Neural progenitor cell (in vitro differentiated cells): ENCODE measurements at regions not wholly inside any gene's neighbourhood (a gene's known extent, or its start where the extent isn't known, plus 50 kb on each side); places are given as distances from the start of the nearest gene placed in this dataset.

Experiments
- DNase-seq: peaks from one replicate; pipeline ENCODE4 v3.0.0-alpha.2; 2016; ENCODE audit warnings: low spot score
- H2AFZ ChIP-seq: fragments of 200-600 bp; sonication (generic); replicated peaks from 2 replicates; pipeline ENCODE4 v1.6.1; 2016; ENCODE audit warnings: antibody characterized with exemption
- H3F3A ChIP-seq: fragments of 200-600 bp; sonication (generic); 2 replicates; pipeline ENCODE4 v1.6.1; 2016; ENCODE audit warnings: antibody characterized with exemption, low read depth
- H3K27ac ChIP-seq: fragments of 200-600 bp; sonication (generic); 2 replicates; pipeline ENCODE4 v1.5.1; 2016; ENCODE audit warnings: mild to moderate bottlenecking
- H3K27me3 ChIP-seq: fragments of 200-600 bp; sonication (generic); 2 replicates; pipeline ENCODE4 v1.6.1; 2016; ENCODE audit warnings: mild to moderate bottlenecking, moderate library complexity
- H3K36me3 ChIP-seq: fragments of 200-600 bp; sonication (generic); 2 replicates; pipeline ENCODE4 v1.5.1; 2016
- H3K4me1 ChIP-seq: fragments of 200-600 bp; sonication (generic); 2 replicates; pipeline ENCODE4 v1.6.1; 2016; ENCODE audit warnings: mixed run types
- H3K4me2 ChIP-seq: fragments of 200-600 bp; sonication (generic); 2 replicates; pipeline ENCODE4 v1.6.1; 2016
- H3K4me3 ChIP-seq: fragments of 200-600 bp; sonication (generic); 2 replicates; pipeline ENCODE4 v1.5.1; 2016
- H3K79me2 ChIP-seq: fragments of 200-600 bp; sonication (generic); 2 replicates; pipeline ENCODE4 v1.6.1; 2016; ENCODE audit warnings: low read depth
- H3K9ac ChIP-seq: fragments of 200-600 bp; sonication (generic); 2 replicates; pipeline ENCODE4 v1.6.1; 2016
- H3K9me3 ChIP-seq: fragments of 200-600 bp; sonication (generic); 2 replicates; pipeline ENCODE4 v1.5.1; 2016; ENCODE audit warnings: low read depth
- H4K20me1 ChIP-seq: fragments of 200-600 bp; sonication (generic); 2 replicates; pipeline ENCODE4 v1.6.1; 2016; ENCODE audit warnings: low read depth
- H3K27ac Mint-ChIP-seq: 3 replicates; pipeline ENCODE4 v1.8.0; 2021; ENCODE audit warnings: mixed read lengths
- H3K27me3 Mint-ChIP-seq: 2 replicates; pipeline ENCODE4 v1.8.0; 2022; ENCODE audit warnings: low read depth, mild to moderate bottlenecking, inconsistent platforms, moderate library complexity, mixed read lengths; ENCODE audit not compliant: insufficient read depth
- H3K36me3 Mint-ChIP-seq: 3 replicates; pipeline ENCODE4 v1.8.0; 2021; ENCODE audit warnings: mixed read lengths
- H3K4me1 Mint-ChIP-seq: 3 replicates; pipeline ENCODE4 v1.8.0; 2021; ENCODE audit warnings: mixed read lengths
- H3K4me3 Mint-ChIP-seq: 3 replicates; pipeline ENCODE4 v1.8.0; 2021; ENCODE audit warnings: mild to moderate bottlenecking, moderate library complexity, mixed read lengths
- H3K9me3 Mint-ChIP-seq: 3 replicates; pipeline ENCODE4 v1.8.0; 2020; ENCODE audit warnings: mixed read lengths
- CTCF ChIP-seq: fragments of 200-600 bp; sonication (generic); IDR thresholded peaks from 2 replicates; pipeline ENCODE4 v1.5.1; 2017; ENCODE audit warnings: antibody characterized with exemption, mild to moderate bottlenecking
- EZH2 ChIP-seq: fragments of 200-600 bp; sonication (generic); IDR thresholded peaks from 2 replicates; pipeline ENCODE4 v1.6.1; 2017; ENCODE audit warnings: antibody characterized with exemption, mild to moderate bottlenecking, moderate library complexity
- EZH2phosphoT487 ChIP-seq: fragments of 200-600 bp; sonication (generic); IDR thresholded peaks from 2 replicates; pipeline ENCODE4 v1.6.1; 2017; ENCODE audit warnings: antibody characterized with exemption

GRCh38 chr14:71482671-71483070, 449.6 kb upstream of the RGS6 start:
- H2AFZ ChIP-seq, result no peak overlapping the region
- Mint-ChIP-seq H3K9me3 (no peaks in the 10 kb centered on the region), H3K4me3 (no peak overlapping the region), H3K27ac (no peak overlapping the region), H3K4me1 (peaks cover 24% of the 10 kb centered on the region), H3K27me3 (no peaks in the 10 kb centered on the region), H3K36me3 (peaks cover 11% of the 10 kb centered on the region)
- H4K20me1 ChIP-seq, result peaks cover 5% of the 10 kb centered on the region
- H3K27me3 ChIP-seq, result no peaks in the 10 kb centered on the region
- H3K36me3 ChIP-seq, result no peaks in the 10 kb centered on the region
- TF ChIP-seq CTCF (no peak), EZH2 (no peak), EZH2phosphoT487 (no peak)
- no peaks in the 10 kb centered on the region for H3K9me3 ChIP-seq
- no peak overlapping the region for H3K4me2 ChIP-seq
- H3K9ac ChIP-seq, result no peak overlapping the region
- no peak overlapping the region for H3K4me3 ChIP-seq
- H3F3A ChIP-seq, result peaks cover 4% of the 10 kb centered on the region
- H3K27ac ChIP-seq, result no peak overlapping the region
- no peak for DNase-seq
- H3K4me1 ChIP-seq, result peaks cover 20% of the 10 kb centered on the region
- H3K79me2 ChIP-seq, result peaks cover 7% of the 10 kb centered on the region

- H3K36me3 Mint-ChIP-seq, result peaks cover 11% of the 10 kb centered on the region
- peaks cover 23% of the 10 kb centered on the region for H3K4me1 ChIP-seq
- H3K79me2 ChIP-seq, result peaks cover 7% of the 10 kb centered on the region
- H3K9ac ChIP-seq, result no peak overlapping the region
- H3F3A ChIP-seq, result peaks cover 4% of the 10 kb centered on the region
- TF ChIP-seq EZH2phosphoT487, result no peak
- no peak for TF ChIP-seq EZH2
- no peak for TF ChIP-seq CTCF
- peak overlapping the region; percentile 16 for H3K27ac Mint-ChIP-seq
- no peak overlapping the region for H2AFZ ChIP-seq
- H3K9me3 ChIP-seq, result no peaks in the 10 kb centered on the region
- no peak overlapping the region for H3K4me3 Mint-ChIP-seq
- H4K20me1 ChIP-seq, result peaks cover 5% of the 10 kb centered on the region
- peaks cover 25% of the 10 kb centered on the region for H3K4me1 Mint-ChIP-seq
- DNase-seq, result no peak
- H3K4me3 ChIP-seq, result no peak overlapping the region
- no peaks in the 10 kb centered on the region for H3K36me3 ChIP-seq
- H3K9me3 Mint-ChIP-seq, result no peaks in the 10 kb centered on the region
- no peaks in the 10 kb centered on the region for H3K27me3 Mint-ChIP-seq
- no peak overlapping the region for H3K4me2 ChIP-seq
- no peaks in the 10 kb centered on the region for H3K27me3 ChIP-seq
- H3K27ac ChIP-seq, result no peak overlapping the region
Measured at GRCh38 chr14:71483154-71483553, 449.1 kb upstream of the RGS6 start.

- Mint-ChIP-seq H3K4me1 (peaks cover 28% of the 10 kb centered on the region), H3K4me3 (no peak overlapping the region), H3K27ac (no peak overlapping the region), H3K36me3 (peaks cover 11% of the 10 kb centered on the region), H3K27me3 (no peaks in the 10 kb centered on the region), H3K9me3 (no peaks in the 10 kb centered on the region)
- H3K4me1 ChIP-seq, result peaks cover 30% of the 10 kb centered on the region
- no peak overlapping the region for H2AFZ ChIP-seq
- no peaks in the 10 kb centered on the region for H3K9me3 ChIP-seq
- H4K20me1 ChIP-seq, result peaks cover 8% of the 10 kb centered on the region
- peaks cover 4% of the 10 kb centered on the region for H3F3A ChIP-seq
- H3K4me2 ChIP-seq, result no peak overlapping the region
- DNase-seq, result no peak
- H3K9ac ChIP-seq, result no peak overlapping the region
- no peak overlapping the region for H3K27ac ChIP-seq
- H3K4me3 ChIP-seq, result no peak overlapping the region
- H3K36me3 ChIP-seq, result no peaks in the 10 kb centered on the region
- peaks cover 11% of the 10 kb centered on the region for H3K79me2 ChIP-seq
- TF ChIP-seq EZH2 (no peak), CTCF (no peak), EZH2phosphoT487 (no peak)
- H3K27me3 ChIP-seq, result no peaks in the 10 kb centered on the region
Measured at GRCh38 chr14:71485833-71486232, 446.4 kb upstream of the RGS6 start.
